HG03565 (cell line): ENCODE measurements at regions not wholly inside any gene's neighbourhood (a gene's known extent, or its start where the extent isn't known, plus 50 kb on each side); places are given as distances from the start of the nearest gene placed in this dataset.
"Not testable (repeated sequence)": the region's sequence is repeated elsewhere in the genome, so short reads cannot be mapped to it uniquely, and the experiment has no call there.

Experiments
- ATAC-seq: cut with Tn5 transposase; IDR thresholded peaks from one replicate; pipeline ENCODE4 v1.9.1; 2021; ENCODE audit warnings: mild to moderate bottlenecking, moderate library complexity; ENCODE audit not compliant: unreplicated experiment

DNA sequence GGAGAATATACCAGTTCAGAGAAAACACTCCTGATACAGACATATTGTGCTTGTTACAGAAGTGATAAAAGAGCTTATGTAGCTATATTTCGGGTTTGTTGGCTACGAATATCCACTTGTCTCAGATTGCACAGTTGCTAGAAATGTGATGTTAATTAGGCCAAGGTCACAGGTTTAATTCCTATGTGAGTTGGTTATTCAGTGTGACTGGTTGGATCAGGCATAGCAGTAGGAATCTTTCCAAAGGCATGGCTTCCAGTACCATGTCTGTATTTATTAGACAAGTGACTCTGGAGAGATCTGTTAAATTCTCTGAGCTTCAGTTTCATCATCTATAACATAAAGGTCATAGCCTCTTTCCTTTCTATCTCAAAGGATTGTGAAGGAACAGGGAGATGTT, 152.7 kb upstream of the KITLG start:
- no peak for ATAC-seq

DNA sequence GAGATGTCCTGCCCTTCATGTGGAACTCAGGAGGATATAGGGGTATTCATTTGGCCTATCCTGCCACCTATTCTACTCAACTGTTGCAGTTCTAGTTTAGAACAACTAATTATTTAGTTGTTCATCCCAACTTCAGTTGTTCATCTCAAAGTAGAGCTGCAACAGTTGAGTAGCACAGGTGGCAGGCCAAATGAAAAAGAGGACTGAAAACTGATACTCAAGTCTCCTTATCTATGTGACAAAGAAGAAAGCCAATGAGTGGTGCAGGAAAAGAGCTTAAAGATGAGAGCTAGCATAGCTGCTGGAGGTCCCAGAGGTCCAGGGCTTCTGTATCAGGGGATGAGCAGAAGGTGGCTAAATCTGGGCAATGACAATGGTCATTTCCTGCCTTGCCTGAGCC, 148.9 kb upstream of the KITLG start:
- ATAC-seq: no peak

DNA sequence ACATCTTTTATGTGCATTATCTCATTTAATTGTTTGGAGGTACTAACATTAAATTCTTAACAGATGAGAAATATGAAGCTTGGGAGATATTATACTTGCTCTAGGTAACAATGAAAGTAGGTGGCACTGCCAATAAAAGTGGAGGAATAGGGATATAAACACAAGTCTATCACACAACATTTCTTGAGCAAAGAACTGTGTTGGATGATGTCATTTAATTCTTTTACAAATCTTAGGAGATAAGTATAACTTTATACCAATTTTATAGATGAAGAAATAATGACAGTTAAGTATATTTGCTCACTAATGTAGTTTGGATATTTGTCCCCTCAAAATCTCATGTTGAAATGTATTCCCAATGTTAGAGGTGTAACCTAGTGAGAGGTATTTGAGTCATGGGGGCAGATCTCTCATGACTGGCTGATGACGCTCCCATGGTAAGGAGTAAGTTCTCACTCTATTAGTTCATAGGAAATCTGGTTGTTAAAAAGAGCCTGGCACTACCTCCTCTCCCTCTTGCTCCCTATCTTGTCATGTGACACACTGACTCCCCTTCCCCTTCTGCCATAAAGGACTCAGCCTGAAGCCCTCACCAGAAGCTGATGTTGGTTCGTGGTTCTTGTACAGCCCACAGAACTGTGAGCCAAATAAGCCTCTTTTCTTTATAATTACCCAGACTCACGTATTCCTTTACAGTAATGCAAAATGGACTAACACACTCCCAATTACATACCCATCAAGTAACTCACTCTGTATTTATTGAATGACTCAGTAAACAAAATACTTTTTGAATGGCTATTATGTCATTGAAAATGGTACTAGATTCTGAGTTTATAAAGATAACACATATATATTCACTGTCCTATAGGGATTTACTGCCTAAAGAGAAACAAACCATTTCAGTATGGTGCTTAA, 146.8 kb upstream of the KITLG start:
- ATAC-seq: no peak

DNA sequence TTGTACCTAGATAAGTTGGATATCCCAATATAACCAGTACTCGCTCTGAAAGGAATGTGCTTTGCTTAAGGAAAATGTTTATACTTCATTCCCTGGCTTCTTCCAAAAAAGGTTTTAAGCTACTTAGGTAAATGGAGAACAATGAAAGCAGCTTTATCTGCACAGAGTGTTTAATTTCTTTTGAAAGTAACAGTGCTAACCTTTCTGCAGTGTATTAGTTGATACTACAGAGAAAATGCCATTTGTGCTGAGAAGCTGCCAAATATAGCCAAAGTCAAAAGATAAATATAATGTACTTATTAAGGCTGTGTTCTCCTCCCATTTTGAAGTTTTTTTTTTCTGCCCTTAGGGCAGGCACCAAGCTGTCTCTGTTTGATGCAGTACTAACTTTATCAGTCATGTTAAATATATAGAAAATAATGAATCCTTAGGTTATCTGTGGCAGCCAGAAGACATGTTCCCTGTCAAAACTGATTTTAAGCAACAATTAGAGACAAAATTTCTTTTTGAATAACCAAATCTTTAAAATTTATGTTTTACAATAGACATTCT, 145.4 kb upstream of the KITLG start:
- no peak for ATAC-seq

DNA sequence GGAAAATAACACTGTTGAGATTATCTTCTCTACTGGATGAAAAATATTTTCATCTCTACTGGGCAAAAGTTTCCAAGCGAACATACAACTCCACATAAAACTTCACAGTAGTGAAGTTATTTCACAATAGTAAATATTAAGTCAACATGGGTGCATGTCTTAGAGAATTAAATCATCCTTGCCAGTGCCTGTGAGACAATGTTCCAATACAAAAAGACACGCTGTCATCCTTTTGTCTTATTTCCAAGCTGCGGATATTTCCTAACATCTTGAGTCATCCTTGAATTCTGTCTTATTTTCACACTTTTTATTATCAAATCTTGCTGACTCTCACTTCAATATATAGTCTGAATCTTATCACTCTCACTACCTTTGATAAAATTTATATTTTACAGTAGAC, 142.9 kb upstream of the KITLG start:
- ATAC-seq: no peak

DNA sequence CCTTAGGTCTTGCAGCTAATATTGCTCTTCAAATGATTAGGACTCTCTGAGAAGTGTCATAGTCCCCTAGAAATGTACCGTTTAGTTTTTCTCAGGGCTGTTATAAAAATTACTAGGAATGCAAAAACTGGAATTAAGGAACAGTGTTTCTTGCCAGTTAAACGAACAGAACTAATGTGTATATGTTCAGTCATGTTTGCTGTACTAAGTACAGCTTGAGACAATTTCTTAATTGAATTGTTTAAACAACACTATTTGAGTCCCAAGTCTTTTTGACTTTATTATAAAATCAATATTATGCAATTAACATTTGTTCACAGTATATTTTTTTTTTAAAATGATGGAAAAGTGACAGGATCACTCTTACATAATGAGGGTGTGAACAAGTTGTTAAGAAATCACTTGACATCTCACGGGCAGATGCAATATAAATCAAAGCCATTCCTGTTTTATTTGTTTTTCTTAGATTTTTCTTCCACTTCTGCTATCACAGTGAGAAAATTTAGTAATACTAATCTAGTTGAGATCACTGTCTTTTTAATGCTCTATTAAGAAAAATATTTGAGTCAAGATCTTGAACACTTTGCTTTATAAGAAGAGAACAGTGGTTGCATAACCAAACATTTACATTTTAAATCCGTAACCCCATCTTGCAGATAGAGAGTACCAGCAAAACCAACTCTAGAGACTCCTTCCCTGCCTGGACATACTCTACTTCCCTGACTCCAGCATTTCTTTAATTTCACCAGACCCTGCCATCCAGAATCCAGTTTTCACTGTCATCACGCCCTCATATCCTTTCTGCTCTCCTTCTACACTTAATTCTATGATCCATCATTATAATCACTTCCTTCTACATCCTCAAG, 140.7 kb upstream of the KITLG start:
- no peak for ATAC-seq

DNA sequence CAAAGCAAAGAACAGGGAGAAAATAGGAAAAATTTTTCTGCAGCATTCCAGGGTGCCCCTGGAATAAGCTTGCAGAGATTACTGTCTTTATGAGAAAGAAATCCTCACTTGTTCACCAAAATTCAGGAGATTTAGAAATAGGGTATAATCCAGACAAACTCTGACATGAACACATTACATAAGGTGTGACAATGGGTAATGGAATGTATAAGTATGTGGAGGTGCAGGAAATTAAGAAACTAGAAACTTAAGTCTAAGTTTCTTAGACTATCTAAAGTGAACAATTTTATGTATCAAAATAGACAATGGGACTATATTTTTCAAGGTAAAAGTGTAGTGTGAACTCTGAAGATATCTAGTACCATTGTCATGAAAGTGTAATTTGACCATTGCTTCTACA, 140.0 kb upstream of the KITLG start:
- ATAC-seq: no peak

DNA sequence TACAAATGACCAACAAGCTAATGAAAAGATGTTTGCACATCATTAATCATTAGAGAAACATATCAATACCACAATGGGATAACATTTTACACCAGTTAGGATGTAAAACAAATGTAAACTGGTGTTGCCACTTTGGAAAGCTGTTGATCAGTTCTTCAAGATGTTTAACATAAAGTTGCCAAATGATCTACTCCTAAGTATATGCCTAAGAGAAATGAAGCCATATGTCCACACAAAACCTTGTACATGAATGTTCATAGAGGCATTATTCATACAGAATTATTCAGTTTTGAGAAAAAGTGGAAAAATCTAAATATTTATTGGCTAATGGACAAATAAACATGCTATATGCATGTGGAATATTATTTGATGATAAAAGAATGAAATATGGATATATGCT, 136.9 kb upstream of the KITLG start:
- no peak for ATAC-seq

DNA sequence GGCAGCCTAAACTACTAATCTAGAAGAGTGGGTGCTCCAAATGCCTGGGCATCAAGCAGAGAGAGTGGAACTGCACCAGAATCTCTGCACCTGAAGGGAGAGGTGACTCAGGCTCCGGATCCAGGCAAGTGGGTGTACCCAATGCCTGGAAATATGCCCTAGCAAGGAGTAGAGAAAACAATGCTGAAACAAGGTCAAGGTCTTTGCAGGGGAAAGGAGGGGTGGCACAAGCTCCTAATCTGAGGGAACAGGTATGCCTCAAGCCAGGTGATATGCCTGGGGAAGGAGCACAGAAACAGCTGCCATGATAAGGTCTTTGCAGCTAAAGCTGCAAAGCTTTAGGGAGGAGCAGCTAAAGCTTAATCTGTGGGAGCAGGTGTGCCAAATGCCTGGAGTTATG, 136.0 kb upstream of the KITLG start:
- no peak for ATAC-seq

DNA sequence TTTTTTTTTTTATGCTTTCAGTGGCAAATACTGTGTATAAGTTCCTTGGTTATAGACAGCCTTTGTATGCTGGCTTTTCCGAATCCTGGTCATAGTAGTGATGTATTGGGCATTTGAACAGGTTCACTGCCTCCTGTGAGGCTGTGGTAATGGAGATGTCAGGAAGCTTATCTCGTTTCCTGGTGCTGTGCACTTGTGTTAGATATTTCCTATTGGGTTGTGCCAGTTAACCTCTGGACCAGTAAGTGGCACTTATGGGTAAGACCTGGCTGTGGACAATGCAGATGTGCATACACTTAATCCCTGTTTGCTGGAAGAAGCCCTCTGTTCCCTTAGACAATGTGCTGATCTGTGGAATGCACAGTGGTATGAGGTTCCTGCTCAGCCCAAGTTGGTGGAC, 135.4 kb upstream of the KITLG start:
- no peak for ATAC-seq

DNA sequence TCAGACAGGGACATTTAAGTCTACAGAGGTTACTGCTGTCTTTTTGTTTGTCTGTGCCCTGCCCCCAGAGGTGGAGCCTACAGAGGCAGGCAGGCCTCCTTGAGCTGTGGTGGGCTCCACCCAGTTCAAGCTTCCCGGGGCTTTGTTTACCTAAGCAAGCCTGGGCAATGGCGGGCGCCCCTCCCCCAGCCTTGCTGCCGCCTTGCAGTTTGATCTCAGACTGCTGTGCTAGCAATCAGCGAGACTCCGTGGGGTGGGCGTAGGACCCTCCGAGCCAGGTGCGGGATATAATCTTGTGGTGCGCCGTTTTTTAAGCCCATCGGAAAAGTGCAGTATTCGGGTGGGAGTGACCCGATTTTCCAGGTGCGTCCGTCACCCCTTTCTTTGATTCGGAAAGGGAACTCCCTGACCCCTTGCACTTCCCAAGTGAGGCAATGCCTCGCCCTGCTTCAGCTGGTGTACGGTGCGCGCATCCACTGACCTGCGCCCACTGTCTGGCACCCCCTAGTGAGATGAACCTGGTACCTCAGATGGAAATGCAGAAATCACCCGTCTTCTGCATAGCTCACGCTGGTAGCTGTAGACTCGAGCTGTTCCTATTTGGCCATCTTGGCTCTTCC, 134.1 kb upstream of the KITLG start:
- not testable (repeated sequence) for ATAC-seq

DNA sequence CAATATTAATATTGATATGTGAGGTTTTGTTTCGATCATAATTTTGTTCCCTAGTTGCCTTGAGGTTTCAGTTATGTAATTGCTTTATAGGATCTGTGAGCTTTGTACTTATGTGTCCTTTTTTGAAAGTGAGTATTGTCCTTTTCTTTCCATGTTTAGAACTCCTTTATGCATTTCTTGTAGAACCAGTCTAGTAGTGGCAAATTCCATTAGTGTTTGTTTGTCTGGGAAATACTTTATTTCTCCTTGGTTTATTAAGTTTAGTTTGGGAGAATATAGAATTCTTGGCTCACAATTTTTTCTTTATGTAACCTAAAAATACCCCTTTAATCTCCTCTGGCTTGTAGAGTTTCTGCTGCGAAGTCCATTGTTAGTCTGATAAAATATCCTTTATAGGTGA, 127.5 kb upstream of the KITLG start:
- no peak for ATAC-seq

DNA sequence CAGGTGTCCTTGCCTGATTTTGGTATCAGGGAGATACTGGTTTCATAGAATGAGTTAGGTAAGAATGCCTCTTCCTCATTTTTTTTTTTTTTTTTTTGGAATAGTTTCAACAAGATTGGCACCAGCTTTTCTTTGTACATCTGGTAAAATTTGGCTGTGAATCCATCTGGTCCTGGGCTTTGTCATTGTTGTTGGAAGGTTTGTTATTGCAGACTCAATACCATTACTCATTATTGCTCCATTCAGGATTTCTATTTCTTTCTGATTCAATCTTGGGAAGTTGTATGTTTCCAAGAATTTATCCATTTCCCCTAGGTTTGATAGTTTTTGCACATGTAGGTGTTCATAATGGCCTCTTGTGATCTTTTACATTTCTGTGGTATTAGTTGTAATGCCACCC, 126.0 kb upstream of the KITLG start:
- no peak for ATAC-seq

DNA sequence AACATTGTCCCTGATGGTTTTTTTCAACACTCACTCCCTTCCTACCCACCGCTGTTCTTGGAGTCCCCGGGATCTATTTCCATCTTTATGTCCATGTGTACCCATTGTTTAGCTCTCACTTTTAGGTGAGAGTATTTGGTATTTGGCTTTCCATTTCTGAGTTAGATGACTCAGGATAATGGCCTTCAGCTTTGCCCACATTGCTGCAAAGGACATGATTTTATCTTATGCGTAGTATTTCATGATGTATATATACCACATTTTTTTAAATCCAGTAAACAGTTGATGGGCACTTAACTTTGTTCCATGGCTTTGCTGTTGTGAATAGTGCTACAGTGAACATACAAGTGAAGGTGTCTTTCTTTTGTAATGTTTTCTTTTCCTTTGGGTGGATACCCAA, 123.5 kb upstream of the KITLG start:
- no peak for ATAC-seq

DNA sequence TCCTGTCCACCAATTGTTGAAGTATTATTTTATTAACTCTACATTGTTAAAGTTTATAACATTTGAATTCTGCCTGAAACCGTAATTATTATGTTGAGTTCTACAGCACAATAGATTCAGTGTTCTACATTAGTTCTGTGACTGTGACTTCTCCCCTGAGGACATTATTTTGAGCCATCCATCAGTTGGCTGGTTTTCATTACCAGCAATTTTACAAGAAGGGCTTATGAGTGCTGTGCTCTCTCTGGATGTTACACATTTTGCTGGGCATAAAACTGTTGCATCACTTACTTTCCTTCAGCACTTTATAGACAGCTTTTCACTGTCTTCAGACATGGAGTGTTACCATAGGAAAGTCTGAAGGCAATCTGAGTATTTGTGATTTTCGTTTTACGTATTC, 118.2 kb upstream of the KITLG start:
- ATAC-seq: no peak

DNA sequence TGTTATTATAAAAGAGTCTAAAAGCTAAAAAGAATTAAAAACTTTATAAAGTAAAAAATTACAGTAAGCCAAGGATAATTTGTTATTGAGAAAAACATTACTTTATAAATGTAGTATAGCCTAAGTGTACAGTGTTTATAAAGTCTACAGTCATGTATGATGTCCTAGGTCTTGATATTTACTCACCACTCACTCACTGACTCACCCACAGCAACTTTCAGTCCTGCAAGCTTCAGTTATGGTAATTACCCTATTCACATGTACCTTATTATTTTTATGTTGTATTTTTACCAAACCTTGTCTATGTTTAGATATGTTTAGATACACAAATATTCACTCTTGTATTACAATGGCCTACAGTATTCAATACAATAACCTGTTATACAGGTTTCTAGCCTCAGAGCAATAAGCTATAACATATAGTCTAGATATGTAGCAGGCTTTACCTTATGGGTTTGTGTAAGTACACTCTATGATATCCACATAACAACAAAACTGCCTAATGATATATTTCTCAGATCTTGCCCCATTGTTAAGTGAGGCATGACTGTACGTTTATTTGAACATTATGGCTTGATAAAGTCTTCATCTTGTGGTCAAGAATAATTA, 113.7 kb upstream of the KITLG start:
- ATAC-seq: no peak

DNA sequence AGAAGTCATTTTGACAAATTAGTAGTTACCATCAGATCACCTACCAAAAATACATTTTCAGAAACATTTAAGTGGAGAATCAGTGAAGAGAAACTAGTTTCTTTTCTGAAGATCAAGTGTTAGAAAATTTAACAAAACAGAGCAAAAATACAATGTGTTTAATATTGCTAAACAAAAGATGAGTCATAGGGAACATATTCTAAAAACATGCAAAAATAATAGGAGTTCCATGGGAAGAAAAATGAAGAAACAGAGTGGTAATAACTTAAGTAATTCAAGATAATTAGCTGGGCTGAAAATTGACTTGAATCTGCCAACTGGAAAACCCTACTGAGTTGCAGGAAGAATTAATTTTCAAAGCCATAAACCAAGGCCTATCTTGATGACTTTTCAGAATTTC, 111.5 kb upstream of the KITLG start:
- ATAC-seq: no peak

DNA sequence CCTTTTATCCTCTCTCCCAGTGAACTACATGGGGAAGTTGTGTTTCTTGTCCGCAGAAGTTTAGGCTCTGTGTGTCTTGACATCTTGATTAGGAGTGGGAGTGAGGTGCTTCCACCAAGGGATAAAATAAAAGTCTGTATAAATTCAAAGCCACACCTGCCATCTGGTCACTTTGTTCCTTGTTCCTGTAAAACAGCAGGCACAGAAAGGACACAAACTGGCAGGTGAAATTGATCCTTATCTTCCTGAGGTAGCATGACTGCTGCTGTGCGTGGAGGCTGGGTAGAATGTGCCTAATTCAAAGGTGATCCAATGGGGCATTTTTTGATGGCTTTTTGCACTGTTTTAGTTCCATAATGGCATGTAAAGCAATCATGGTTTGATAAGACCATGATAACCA, 104.3 kb upstream of the KITLG start:
- no peak for ATAC-seq

DNA sequence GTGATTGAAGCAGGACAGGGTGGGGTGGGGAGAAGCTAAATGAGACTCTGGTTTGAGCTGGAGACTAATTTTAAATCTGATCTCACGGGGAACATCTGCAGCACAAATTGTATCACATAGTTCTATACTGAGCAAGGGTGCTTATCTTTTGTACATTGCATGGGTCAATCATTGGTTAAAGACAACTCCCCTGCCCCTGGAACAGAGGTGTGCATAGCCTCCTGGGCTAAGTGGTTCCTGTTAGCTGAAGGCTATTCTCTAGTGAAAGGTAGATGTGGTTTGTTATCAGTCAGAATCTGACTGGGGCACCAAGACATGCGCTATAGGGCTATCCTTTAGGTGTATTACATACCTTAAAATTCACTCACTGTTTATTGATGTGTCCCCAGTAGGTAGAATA, 103.9 kb upstream of the KITLG start:
- no peak for ATAC-seq

DNA sequence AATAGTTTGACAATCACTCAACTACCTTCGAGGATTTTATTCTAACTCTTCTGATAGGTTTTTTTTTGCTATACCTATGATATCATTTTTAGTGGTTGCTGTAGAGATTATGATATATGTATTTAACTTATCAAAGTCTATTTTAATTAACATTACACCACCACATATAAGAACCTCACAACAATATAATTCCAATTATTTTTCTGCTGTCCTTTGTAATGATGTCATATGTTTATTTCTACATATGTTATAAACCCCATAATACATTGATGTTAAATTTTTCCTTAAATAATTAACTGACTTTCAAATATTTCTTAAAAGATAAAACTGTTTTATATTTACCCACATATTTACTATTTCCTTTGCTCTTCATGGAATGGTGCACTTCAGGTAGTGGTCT, 103.4 kb upstream of the KITLG start:
- ATAC-seq: no peak

DNA sequence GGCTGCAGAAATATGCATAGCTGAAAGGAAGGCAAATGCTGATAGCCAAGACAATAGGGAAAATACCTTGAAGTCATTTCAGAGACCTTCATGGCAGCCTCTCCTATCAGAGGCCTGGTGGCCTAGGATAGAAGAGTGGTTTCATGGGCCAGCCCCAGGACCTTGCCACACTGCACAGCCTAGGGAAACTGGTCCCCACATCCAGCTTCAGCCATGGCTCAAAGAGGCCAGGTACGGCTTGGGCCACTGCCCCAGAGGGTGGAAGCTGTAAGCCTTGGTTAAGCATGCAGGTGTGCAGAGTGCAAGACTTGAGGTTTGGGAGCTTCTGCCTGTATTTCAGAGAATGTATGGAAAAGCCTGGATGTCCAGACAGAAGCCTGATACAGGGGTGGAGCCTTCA, 101.0 kb upstream of the KITLG start:
- no peak for ATAC-seq
